ENCODE measurements at regions not wholly inside any gene's neighbourhood (a gene's known extent, or its start where the extent isn't known, plus 50 kb on each side); places are given as distances from the start of the nearest gene placed in this dataset.

GRCh38 chr16:9593440-9593839 is 502.0 kb downstream of the HAPSTR1 start:
- TF ChIP-seq TEAD4 (IDR thresholded peaks at IDR 0.05) (no peak), FOXM1 (IDR thresholded peaks at IDR 0.05; ENCODE audit: borderline replicate concordance, low read depth) (no peak), YY1 (IDR thresholded peaks at IDR 0.05; ENCODE audit: low read depth) (no peak), EP300 (IDR thresholded peaks at IDR 0.05; ENCODE audit: borderline replicate concordance) (no peak), REST (IDR thresholded peaks at IDR 0.05; ENCODE audit: low read depth) (no peak), RAD21 (IDR thresholded peaks at IDR 0.05; ENCODE audit: low read depth) (no peak), CREB1 (IDR thresholded peaks at IDR 0.05; ENCODE audit: low read depth) (no peak), NFIC (IDR thresholded peaks at IDR 0.05) (no peak), TAF1 (IDR thresholded peaks at IDR 0.05; ENCODE audit: low read depth) (no peak), EGR1 (IDR thresholded peaks at IDR 0.05) (no peak), TCF12 (IDR thresholded peaks at IDR 0.05; ENCODE audit: low read depth) (no peak), ZBTB7A (IDR thresholded peaks at IDR 0.05; ENCODE audit: low read depth) (no peak)
- TF ChIP-seq, protein P1, sequence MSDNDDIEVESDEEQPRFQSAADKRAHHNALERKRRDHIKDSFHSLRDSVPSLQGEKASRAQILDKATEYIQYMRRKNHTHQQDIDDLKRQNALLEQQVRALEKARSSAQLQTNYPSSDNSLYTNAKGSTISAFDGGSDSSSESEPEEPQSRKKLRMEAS (IDR thresholded peaks at IDR 0.05) = no peak
- TF ChIP-seq, protein P2, sequence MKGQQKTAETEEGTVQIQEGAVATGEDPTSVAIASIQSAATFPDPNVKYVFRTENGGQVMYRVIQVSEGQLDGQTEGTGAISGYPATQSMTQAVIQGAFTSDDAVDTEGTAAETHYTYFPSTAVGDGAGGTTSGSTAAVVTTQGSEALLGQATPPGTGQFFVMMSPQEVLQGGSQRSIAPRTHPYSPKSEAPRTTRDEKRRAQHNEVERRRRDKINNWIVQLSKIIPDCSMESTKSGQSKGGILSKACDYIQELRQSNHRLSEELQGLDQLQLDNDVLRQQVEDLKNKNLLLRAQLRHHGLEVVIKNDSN (IDR thresholded peaks at IDR 0.05) = no peak

Data from Ishikawa (cell line).